Tibial nerve (tissue), 3 donors: ENCODE measurements at regions not wholly inside any gene's neighbourhood (a gene's known extent, or its start where the extent isn't known, plus 50 kb on each side); places are given as distances from the start of the nearest gene placed in this dataset.

Experiments used
- POLR2A ChIP-seq, 2 donors: fragments of 450-650 bp; IDR thresholded peaks; one replicate each; pipeline ENCODE4 v1.6.1; 2017; ENCODE audit warnings: antibody characterized with exemption in 2 of 2, mild to moderate bottlenecking in 2 of 2, moderate library complexity in 2 of 2
- TF ChIP-seq, protein P1 (sequence below), 5 experiments: fragments of 200-600 bp in 3 of 5; fragments of 450-650 bp in 2 of 5; sonication (generic) in 3 of 5; IDR thresholded peaks; one replicate each; pipeline ENCODE4 v1.5.1; 2016 to 2019; ENCODE audit warnings: antibody characterized with exemption in 5 of 5, mild to moderate bottlenecking in 3 of 5, moderate library complexity in 2 of 5

DNA sequence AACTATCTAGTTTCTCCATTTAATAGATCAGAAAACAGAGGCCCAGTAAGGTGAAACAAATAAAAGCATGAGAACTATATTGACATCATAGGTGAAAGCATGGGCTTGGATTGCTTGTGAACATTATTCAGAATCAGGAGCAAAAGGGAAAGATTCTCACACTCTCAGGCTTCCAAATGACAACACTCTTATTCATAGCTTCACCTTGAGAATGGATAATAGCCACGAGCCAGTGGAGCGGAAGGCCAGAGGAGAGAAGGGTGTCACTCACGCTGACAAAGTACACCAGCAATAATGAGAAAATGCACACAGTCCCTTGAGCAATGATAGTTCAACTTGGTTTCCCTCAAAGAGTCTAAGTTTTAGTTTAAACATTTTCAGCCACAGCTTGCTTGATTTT lies 339.0 kb downstream of the TPBG start:
- no peak for TF ChIP-seq POLR2A (IDR thresholded peaks at IDR 0.05)
- TF ChIP-seq, protein P1, sequence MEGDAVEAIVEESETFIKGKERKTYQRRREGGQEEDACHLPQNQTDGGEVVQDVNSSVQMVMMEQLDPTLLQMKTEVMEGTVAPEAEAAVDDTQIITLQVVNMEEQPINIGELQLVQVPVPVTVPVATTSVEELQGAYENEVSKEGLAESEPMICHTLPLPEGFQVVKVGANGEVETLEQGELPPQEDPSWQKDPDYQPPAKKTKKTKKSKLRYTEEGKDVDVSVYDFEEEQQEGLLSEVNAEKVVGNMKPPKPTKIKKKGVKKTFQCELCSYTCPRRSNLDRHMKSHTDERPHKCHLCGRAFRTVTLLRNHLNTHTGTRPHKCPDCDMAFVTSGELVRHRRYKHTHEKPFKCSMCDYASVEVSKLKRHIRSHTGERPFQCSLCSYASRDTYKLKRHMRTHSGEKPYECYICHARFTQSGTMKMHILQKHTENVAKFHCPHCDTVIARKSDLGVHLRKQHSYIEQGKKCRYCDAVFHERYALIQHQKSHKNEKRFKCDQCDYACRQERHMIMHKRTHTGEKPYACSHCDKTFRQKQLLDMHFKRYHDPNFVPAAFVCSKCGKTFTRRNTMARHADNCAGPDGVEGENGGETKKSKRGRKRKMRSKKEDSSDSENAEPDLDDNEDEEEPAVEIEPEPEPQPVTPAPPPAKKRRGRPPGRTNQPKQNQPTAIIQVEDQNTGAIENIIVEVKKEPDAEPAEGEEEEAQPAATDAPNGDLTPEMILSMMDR (IDR thresholded peaks at IDR 0.05): no peak
